ENCODE measurements at regions not wholly inside any gene's neighbourhood (a gene's known extent, or its start where the extent isn't known, plus 50 kb on each side); places are given as distances from the start of the nearest gene placed in this dataset.
"Not testable (repeated sequence)": the region's sequence is repeated elsewhere in the genome, so short reads cannot be mapped to it uniquely, and the experiment has no call there.

DNA sequence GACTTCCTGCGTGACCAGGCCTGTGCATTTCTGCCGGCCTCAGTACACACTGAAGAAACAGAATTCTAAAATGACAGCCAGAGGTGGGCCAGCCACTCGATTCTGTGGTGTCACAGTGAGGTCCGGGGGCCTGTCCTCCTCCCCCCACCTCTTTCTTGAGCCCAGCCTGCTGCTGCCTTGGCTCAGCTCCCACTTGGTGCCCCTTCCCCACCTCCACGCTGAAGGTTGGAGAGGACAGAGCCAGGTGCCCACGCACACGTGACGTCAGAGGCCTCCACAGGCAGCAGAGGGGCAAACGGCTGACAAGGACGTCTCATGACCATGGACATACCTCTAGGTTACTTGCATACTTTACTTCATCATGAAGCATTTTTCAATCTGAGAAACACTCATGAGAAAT lies 78.0 kb upstream of the SHANK2 start:
- H3K27ac Mint-ChIP-seq: no peak overlapping the region
- no peak for ATAC-seq
- H3K4me3 Mint-ChIP-seq: no peak overlapping the region
- no peak for DNase-seq (ENCODE audit: low spot score in 2 of 2)
- no peaks in the 10 kb centered on the region for H3K4me1 Mint-ChIP-seq
- no peaks in the 10 kb centered on the region for H3K36me3 Mint-ChIP-seq
- H3K9me3 Mint-ChIP-seq: peaks cover 7% of the 10 kb centered on the region

DNA sequence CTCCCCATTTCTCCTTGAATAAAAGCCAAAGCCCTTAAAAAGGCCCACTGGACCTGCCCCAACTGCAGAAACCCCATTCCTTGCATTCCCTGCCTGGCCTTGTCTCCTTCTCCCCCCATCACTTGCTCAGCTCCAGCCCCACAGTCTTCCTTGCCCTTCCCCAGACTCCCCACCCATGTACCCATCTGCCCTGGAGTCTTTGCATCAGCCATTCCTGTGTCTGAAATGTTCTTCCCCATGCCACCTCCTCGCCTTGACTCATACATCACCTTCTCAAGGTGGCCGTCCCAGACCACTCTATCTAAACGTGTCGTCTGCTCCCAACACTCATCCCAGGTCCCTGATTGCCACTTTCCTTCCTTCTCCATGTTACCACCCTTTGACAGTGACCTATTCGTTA lies 77.4 kb upstream of the SHANK2 start:
- Mint-ChIP-seq H3K4me3 (no peak overlapping the region), H3K4me1 (no peaks in the 10 kb centered on the region), H3K27ac (no peak overlapping the region), H3K9me3 (peaks cover 7% of the 10 kb centered on the region), H3K36me3 (no peaks in the 10 kb centered on the region)
- ATAC-seq: no peak
- no peak for DNase-seq (ENCODE audit: low spot score in 2 of 2)

DNA sequence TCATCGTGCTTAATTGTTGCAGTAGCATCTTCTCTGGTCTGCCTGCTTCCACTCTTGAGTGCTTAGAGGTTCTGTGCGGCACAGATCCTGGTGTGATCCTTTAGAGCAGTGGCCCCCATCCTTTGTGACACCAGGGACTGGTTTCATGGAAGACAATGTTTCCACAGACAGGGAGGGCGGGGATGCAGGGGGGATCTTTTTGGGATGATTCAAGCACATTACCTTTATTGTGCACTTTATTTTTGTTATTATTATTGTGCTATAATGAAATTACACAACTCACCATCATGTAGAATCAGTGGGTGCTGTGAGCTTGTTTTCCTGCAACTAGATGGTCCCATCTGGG lies 76.8 kb upstream of the SHANK2 start:
- H3K4me3 Mint-ChIP-seq: no peak overlapping the region
- H3K4me1 Mint-ChIP-seq: no peaks in the 10 kb centered on the region
- ATAC-seq: no peak
- H3K9me3 Mint-ChIP-seq: peaks cover 7% of the 10 kb centered on the region
- no peak for DNase-seq (ENCODE audit: low spot score in 2 of 2)
- H3K27ac Mint-ChIP-seq: no peak overlapping the region
- H3K36me3 Mint-ChIP-seq: no peaks in the 10 kb centered on the region

DNA sequence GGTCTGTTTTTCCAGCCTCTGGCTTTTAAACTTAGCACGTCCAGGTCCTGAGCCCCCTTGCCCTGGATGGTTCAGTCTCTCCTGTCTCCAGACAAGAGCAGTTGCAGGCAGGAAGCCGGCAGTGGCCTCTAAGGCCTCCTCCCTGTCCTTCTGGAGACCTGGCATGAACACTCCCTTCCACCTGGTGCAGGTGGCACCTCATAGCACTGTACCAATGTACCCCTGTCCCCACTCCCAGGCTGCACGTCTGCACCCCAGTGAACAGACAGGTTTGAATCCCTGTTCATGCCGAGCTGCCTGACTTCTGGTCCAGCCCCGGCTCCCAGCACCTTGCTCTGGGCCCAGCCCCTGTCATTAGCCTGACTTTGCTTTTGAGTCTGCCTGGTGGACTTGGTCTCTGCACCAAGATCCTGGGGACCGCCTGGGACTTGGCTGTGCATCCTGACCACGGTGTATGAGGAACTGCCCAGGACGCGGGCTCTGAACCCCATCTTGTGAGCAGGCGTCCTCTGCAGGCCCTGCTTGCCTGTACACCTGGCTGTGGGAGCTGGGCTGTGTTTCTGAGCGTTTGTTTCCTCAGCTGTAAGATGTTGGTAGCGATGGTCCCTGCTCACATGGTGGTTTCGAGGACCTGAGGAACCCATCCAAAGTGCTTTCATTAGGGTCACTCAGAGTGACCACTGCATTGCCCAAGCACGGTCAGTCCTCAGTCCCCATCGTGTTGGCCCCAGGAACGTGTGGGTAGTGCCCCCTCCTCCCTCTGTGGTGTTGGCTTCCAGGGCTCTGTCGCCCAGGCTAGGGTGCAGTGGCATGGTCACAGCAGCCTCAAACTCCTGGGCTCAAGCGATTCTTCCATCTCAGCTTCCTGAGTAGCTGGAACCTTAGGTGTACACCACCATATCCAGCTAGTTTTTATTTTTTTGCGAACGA lies 75.0 kb upstream of the SHANK2 start:
- H3K4me1 Mint-ChIP-seq: no peaks in the 10 kb centered on the region
- peaks cover 2% of the 10 kb centered on the region for H3K9me3 Mint-ChIP-seq
- no peak for ATAC-seq
- no peak overlapping the region for H3K27ac Mint-ChIP-seq
- H3K4me3 Mint-ChIP-seq: no peak overlapping the region
- no peak for DNase-seq (ENCODE audit: low spot score in 2 of 2)
- no peaks in the 10 kb centered on the region for H3K36me3 Mint-ChIP-seq

DNA sequence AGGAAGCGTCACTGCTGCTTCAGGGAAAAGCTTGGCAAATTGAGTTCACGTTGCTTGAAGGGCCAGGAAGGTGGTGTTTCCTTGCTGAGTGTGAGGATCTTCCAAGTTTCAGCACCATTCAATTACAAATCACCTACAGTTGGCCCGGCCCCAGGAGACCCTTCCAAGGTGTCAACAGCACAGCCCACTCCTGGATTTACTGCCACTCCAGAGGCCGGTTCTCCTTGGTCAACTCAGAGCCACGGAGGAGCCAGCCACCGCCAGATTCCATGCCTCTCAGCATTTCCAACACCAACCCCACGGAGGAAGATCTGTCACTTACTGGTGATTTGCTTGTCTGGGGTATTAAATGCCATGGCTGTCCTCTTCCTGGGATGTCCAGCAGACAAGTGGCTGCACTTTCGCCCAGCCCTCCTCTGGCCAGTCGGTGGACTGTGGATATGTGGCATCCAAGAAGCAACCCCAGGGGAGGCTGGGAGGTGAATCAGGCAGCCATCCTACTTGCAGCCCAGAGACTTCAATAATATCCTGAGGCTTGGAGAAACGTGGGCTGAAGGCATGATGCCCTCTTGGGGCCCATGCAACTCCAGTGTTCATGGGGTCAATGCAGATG lies 74.1 kb upstream of the SHANK2 start:
- H3K4me1 Mint-ChIP-seq: no peaks in the 10 kb centered on the region
- DNase-seq (ENCODE audit: low spot score in 2 of 2) (no peak), ATAC-seq (no peak)
- no peak overlapping the region for H3K4me3 Mint-ChIP-seq
- no peaks in the 10 kb centered on the region for H3K9me3 Mint-ChIP-seq
- H3K36me3 Mint-ChIP-seq: no peaks in the 10 kb centered on the region
- no peak overlapping the region for H3K27ac Mint-ChIP-seq

DNA sequence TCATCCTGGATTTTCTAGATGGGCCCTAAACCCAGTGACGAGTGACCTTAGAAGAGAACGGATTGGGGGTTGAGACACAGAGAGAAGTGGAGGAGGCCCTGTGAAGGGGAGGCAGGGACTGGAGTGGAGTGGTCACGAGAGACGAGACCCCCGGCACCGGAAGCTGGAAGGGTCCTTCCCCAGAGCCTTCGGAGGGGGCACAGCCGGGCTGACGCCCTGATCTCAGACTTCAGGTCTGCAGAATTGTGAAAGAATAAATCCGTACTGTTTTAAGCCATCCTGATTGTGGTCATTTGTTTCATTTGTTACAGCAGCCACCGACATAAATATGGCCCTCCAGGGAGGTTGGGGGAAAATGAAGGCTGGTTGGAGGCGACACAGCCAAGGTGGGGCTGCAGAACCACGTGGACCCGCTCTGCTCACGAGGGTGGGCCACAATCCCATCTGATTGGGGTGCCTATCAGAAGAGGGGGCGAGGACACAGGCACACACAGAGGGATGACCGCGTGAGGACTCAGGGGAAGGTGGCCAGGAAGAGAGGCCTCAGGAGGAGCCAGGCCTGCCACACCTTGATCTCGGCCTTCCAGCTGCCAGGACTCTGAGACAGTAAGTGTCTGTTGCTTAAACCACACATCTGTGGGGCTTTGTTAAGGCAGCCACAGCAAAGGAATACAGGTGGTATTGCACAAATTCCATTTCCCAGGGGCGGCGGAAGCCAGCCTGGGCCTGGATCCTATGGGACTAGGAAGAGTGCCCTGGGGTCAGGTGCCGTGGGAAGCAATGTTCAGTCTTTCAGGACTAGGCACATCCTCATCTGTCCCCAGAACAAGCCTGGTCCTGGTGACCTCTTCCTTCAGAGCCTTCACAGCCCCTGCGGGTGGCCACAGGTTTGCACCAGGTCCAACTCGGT lies 73.3 kb upstream of the SHANK2 start:
- no peak overlapping the region for H3K4me3 Mint-ChIP-seq
- no peaks in the 10 kb centered on the region for H3K9me3 Mint-ChIP-seq
- no peaks in the 10 kb centered on the region for H3K4me1 Mint-ChIP-seq
- DNase-seq (ENCODE audit: low spot score in 2 of 2) (no peak), ATAC-seq (no peak)
- no peaks in the 10 kb centered on the region for H3K36me3 Mint-ChIP-seq
- H3K27ac Mint-ChIP-seq: no peak overlapping the region

DNA sequence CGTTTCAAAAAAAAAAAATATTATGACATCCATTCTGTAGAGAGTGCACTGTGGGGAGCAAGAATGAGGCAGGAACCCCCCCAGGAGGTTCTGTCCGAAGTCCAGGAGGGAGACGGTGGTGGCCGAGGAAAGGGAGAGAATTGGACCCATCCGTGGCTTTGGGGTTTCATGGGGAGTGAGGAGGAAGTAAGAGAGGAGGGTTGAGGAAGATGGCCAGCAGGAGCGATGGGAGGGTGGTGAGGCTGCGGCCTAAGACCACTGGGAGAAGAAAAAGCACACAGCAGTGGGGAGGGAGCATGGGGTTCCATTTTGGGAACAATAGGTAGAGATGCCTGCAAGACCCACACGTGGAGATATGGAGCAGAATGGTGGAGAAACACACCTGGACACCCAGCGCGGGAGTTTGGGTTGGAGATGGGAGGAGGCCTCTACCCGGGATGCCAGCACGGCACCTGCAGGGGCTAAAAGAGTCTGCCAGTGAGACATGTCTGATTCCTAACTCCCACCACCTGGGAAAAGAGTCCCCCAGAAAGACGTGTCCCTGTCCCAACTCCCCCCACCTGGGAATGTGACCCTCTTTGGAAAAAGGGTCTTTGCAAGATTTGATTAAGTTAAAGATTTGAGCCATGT lies 72.5 kb upstream of the SHANK2 start:
- no peak for DNase-seq (ENCODE audit: low spot score in 2 of 2)
- ATAC-seq: no peak
- Mint-ChIP-seq H3K9me3 (no peaks in the 10 kb centered on the region), H3K4me1 (no peaks in the 10 kb centered on the region), H3K4me3 (no peak overlapping the region), H3K36me3 (no peaks in the 10 kb centered on the region), H3K27ac (no peak overlapping the region)

DNA sequence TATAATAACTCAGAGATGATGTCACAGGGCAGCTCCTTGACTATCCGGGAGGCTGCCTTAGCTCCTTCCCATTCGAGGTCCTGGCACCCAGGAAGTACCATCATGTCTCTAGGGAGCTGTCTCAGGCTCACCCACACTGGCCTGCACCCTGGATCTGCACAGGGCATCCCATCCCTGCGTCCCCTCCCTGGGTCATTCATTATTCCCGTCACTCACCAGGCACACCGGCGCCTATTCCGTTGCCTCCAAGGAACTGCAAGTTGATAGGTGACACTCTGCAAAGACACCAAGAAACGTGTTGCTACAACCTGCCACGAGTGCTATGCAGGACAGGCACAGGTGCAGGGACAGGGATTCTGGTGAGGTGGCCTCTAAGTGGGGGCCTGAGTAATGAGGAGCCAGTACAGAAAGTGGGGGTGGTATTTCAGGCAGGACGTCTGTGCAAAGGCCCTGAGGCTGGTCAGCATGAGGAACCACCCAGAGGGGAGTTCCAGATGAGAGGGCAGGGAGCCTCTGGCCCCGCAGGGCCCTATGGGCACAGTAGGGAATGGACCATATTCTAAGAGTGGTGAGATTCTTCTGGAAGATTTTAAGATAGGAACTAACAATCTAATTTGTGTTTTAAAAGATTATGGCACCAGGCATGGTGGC lies 71.6 kb upstream of the SHANK2 start:
- no peak for DNase-seq (ENCODE audit: low spot score in 2 of 2)

DNA sequence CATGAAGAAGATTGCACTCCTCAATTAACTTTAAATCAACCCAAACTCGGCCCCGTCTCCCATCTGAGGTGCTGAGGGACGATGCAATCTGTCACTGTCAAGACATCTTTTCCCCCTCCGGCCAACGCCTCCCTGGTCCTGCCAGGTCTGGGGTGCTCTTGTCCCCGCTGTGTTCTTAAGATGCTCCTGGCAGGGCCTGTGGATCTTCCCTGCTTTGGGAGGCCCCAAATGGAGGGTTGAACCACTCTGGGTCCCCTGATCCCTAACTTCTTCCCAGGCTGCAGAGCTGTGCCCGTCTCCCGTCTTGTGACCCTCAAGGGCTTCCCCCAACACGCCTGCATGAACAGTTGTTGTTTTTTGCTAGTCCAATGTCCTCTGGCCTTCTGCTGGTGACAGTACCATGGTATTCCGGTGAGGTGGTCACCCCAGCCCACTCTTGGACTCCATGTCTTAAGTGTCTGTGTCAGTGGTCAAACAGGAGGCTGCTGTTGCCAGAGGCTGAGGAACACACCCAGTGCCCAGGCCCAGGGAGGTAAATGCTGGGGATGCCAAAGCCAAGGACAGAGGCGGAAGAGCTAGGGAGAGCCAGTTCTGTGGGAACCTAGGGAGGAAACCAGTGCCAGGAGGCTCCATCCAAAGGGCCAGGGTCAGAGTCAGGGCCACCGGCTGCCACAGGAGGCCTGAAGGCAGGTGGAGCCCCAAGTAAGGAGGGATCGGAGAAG lies 70.6 kb upstream of the SHANK2 start:
- H3K4me3 Mint-ChIP-seq: no peak overlapping the region
- no peaks in the 10 kb centered on the region for H3K36me3 Mint-ChIP-seq
- H3K9me3 Mint-ChIP-seq: no peaks in the 10 kb centered on the region
- ATAC-seq (no peak), DNase-seq (ENCODE audit: low spot score in 2 of 2) (no peak)
- no peaks in the 10 kb centered on the region for H3K4me1 Mint-ChIP-seq
- H3K27ac Mint-ChIP-seq: no peak overlapping the region

More for the DNA sequence above, 71.6 kb upstream of the SHANK2 start:
- Mint-ChIP-seq H3K4me3 (no peak overlapping the region), H3K9me3 (no peaks in the 10 kb centered on the region), H3K36me3 (no peaks in the 10 kb centered on the region), H3K27ac (no peak overlapping the region), H3K4me1 (no peaks in the 10 kb centered on the region)
- ATAC-seq: no peak

DNA sequence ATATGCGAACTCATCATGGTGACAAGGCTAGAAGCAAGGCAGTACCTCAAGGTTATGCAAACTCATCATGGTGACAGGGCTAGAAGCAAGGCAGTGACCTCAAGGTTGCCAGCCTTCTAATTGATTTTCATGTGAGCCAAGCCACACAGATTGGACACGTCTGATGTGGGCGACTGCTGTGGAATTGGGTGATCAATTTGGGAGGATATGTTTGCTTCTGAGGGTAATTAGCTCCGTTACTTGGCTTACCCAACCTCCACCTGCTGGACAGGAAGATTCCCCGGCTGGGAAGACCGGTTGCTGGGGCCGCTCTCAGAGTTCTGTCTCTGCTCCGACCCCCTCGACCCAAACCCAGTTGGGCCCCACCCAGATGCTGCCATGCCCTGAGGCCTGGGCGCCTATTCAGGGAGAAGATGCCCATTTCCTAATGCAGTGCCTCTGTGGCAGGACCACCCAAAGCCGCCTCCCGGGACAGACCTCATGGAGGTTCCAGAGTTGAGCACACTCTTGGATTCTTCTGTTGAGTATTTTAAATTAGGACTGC lies 69.9 kb upstream of the SHANK2 start:
- no peak overlapping the region for H3K27ac Mint-ChIP-seq
- H3K4me3 Mint-ChIP-seq: no peak overlapping the region
- H3K4me1 Mint-ChIP-seq: no peaks in the 10 kb centered on the region
- DNase-seq (ENCODE audit: low spot score in 2 of 2): no peak
- H3K9me3 Mint-ChIP-seq: peaks cover 6% of the 10 kb centered on the region
- ATAC-seq: no peak
- no peaks in the 10 kb centered on the region for H3K36me3 Mint-ChIP-seq

DNA sequence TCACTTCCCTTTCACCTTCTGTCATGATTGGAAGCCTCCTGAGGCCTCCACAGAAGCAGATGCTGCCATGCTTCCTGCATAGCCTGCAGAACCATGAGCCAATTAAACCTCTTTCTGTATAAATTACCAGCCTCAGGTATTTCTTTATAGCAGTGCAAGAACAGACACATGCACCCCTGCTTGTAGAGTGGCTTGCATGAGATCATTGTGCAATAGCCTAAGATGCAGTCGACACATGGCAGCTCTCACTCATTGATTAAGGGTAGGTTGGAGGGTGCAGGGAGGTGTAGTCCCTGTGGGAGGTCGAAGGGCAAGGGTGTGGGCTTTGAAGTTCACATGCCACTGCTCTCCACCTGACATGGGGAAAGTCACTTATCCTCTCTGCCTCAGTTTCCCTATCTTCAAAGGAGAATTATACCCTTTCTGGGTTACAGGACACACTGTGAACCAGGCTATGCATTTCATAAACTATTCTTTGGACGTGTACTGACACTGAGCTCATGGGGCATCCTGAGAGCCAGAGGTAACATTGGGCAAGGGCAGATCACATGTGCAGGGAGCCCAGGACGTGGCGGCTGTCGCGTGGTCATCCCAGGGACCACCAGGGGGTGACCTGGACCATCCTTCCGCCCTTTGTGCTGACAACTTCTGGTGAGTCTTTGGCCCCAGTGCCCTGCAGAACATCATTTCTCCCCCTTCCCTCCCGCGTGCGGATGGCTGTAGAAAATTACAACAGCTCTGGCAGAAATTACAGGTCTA lies 69.2 kb upstream of the SHANK2 start:
- no peaks in the 10 kb centered on the region for H3K4me1 Mint-ChIP-seq
- H3K36me3 Mint-ChIP-seq: no peaks in the 10 kb centered on the region
- H3K4me3 Mint-ChIP-seq: no peak overlapping the region
- no peak overlapping the region for H3K27ac Mint-ChIP-seq
- H3K9me3 Mint-ChIP-seq: peaks cover 7% of the 10 kb centered on the region
- ATAC-seq (no peak), DNase-seq (ENCODE audit: low spot score in 2 of 2) (no peak)

DNA sequence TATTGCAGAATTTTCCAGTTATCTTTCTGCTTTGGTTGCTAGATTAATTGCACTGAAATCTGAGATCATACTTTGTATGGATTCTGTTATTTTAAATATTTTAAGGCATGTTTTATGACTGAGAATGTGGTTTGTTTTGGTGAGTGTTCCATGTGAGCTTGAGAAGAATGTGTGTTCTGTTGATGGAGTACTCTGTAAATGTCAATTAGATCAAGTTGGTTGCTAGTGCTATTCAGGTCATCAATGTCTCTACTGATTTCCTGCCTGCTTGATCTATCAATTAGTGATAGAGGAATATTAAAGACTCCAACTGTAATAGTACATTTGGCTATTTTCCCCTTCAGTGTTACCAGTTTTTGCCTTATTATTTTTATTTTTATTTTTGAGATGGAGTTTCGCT lies 64.3 kb upstream of the SHANK2 start:
- Mint-ChIP-seq H3K4me3 (no peak overlapping the region), H3K9me3 (peaks cover 7% of the 10 kb centered on the region), H3K36me3 (no peaks in the 10 kb centered on the region), H3K4me1 (no peaks in the 10 kb centered on the region), H3K27ac (no peak overlapping the region)
- DNase-seq (ENCODE audit: low spot score in 2 of 2): no peak
- ATAC-seq: no peak

DNA sequence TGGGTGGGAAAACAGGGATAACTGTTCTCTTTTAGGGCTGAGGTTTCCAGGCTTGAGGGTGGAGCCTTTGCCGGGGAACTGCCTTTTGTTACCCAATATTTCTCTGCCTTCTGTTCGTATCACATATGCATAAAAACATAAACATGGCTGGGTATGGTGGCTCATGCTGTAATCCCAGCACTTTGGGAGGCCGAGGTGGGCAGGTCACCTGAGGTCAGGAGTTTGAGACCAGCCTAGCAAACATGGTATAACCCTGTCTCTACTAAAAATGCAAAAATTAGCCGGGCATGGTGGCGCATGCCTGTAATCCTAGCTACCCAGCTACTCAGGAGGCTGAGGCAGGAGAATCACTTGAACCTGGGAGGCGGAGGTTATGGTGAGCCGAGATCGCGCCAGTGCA lies 60.2 kb upstream of the SHANK2 start:
- H3K36me3 Mint-ChIP-seq; H3K9me3 Mint-ChIP-seq; H3K4me3 Mint-ChIP-seq; DNase-seq (ENCODE audit: low spot score in 2 of 2); H3K27ac Mint-ChIP-seq; ATAC-seq; H3K4me1 Mint-ChIP-seq: not testable (repeated sequence)
